ENCODE measurements at regions not wholly inside any gene's neighbourhood (a gene's known extent, or its start where the extent isn't known, plus 50 kb on each side); places are given as distances from the start of the nearest gene placed in this dataset.
"Not testable (repeated sequence)": the region's sequence is repeated elsewhere in the genome, so short reads cannot be mapped to it uniquely, and the experiment has no call there.

- DNase-seq: not testable (repeated sequence)
Observed at GRCh38 chr6:169973588-169974467, 222.4 kb downstream of the ERMARD start.

DNA sequence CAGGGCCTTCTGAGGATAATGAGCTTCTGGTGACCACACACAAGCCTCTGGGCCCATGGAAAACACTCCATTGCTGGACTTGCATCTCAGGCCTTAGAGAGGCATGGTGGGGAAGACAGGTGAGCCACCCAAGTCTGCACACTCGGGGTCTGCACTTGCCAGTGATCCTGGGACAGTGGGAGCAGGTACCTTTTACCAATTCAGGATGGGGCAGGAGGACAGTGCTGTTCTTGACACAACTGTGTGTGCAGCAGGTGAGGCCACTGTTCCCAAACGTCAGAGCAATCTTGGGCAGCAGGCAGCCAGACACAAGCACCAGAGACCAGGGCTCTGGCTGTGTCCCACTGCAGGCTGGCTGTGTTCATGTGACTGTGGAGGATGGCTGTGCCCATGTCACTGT, 221.3 kb downstream of the ERMARD start:
- DNase-seq: no peak

DNA sequence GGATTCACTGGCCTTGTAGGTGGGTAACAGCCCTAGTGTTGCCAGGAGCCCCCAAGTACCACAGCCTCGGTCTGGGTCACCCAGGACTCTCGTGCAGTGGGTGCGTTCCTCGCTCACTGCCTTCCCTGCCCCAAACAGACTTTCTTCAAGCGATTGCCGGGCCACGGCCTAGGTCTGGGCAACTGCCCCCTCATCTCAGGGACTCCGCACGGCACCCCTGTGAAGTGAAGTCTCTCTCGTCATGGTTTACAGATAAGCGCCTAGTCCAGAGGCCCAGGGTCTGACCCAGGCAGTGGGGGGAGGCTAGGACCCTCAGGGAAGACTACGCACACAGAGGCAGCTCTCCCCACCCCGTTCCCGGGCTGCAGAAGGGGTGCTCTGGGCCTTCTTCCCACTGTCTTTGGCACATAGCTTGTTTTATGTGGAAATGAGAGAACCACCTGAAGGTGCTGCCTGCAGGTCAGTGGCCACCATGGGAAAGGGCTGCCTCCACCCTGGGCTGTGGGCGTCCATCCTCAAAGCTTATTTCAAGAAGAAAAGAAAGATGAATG, 220.8 kb downstream of the ERMARD start:
- no peak for DNase-seq

- no peak for DNase-seq
Observed at GRCh38 chr6:169971081-169971861, 219.8 kb downstream of the ERMARD start.

- no peak for DNase-seq
Observed at GRCh38 chr6:169970306-169970988, 219.0 kb downstream of the ERMARD start.

- no peak for DNase-seq
Observed at GRCh38 chr6:169969372-169970099, 218.1 kb downstream of the ERMARD start.

- no peak for DNase-seq
Observed at GRCh38 chr6:169968541-169969270, 217.3 kb downstream of the ERMARD start.

GRCh38 chr6:169967687-169968086, 216.3 kb downstream of the ERMARD start:
- DNase-seq: no peak

DNA sequence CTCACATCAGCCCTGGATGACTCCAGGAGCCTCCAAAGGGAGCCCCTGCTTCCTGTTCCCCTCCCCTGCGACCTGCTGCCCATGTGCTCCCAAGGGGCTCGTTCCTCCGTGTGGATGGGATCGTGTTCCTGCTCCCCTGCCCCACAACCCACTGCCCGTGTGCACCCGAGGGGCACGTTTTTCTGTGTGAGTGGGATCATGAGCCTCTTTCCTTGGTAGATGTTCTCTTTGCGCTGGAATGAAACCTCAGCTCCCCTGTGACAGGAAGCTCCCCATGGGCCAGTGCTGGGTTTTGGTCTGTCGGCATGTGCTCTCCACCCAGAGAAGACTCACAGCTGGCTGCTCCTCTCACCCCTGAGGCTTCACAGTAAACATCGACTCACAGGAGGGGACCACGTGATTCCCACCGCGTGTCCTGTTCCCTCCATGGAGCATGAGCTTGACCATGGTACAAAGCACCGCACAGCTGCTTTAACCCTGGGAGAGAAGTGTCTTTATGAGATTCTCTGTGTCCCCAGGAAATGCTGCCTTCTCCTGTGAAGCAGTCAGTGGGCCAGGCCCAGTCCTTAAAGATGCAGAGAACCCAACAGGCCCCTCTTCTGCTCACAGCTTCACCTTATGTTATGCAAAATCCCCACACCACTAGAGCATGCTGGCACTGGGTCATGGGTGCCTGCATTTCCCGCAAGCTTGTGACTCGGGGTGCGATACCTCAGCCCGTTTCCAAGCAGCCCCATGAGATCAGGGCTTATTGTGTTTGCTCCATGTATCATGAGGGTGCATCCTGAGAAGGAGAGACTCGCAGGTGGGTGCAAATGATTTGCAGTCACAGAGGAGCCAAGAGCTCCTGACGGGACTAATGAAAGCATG, 215.1 kb downstream of the ERMARD start:
- no peak for DNase-seq

DNA sequence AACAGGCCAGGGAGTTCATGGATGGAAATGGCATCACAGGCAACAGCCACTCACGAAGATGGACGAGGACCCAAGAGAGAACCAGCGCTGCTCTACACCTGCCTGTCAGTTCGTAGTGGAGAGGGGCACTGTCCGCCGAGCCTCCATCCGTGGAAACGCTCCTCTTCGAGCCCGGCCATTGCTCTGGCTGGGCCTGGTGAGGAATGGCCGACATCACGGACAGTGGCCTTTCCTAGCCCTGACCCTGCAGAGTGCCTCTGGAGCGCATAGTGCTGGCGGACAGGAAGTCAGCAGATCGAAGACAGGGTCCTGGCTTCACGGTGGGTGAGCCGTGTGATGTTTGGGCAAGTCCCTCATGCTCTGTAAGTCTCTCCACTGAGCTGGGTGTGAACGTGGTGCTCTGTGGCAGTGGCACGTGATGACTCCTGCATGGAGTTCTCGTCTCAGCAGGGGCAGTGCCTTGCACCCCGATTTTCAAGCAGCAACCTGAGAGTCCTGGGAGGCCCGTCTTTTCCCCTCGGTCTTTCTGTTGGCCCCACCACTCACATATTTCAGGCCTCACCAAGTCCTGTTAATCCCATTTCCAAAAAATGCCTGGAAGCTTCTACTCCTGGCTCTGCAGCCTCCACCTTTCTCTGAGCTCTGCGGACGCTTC, 214.4 kb downstream of the ERMARD start:
- no peak for DNase-seq

- DNase-seq: no peak
Observed at GRCh38 chr6:169965239-169965638, 213.8 kb downstream of the ERMARD start.

GRCh38 chr6:169964486-169965180, 213.2 kb downstream of the ERMARD start:
- no peak for DNase-seq

GRCh38 chr6:169963581-169964297, 212.3 kb downstream of the ERMARD start:
- no peak for DNase-seq

- DNase-seq: no peak
Observed at GRCh38 chr6:169962604-169963469, 211.4 kb downstream of the ERMARD start.

- DNase-seq: no peak
Observed at GRCh38 chr6:169961772-169962561, 210.5 kb downstream of the ERMARD start.

DNA sequence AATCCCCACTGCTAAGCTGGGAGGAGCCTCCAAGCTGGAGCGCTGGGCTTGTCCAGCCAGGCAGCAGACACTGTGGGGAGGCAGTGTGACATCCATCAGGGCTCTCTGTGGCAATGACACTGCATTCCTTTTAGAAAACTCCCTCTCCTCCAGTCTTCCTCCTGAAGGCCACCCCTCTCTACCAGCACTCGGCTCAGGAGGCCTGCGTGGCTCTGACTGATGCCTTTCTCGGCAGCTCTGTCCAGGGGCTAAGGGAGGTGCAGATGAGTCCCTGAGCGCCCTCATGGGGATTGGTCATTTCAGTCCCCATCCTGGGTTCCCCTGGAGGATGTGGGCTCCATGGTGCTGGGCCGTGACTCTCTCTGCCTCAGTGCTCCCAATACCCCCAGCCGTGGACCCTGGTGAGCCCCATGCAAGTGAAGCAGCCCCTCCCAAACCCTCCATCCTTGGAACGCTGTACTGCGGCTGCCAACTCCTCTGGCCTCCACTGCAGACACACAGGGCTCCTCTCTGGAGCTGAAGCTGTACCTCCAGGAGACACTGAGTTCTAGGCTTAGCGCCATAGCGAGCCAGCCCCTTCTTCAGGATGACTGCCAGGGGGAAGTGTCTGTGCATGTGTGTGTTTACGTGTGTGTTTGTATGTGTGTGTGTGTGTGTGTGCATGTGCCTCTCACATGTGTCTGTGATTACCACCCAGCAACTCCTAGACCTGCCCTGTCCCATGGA, 209.6 kb downstream of the ERMARD start:
- no peak for DNase-seq
